Central memory CD8-positive, alpha-beta T cell (primary cell): ENCODE measurements at regions not wholly inside any gene's neighbourhood (a gene's known extent, or its start where the extent isn't known, plus 50 kb on each side); places are given as distances from the start of the nearest gene placed in this dataset.
"Not testable (repeated sequence)": the region's sequence is repeated elsewhere in the genome, so short reads cannot be mapped to it uniquely, and the experiment has no call there.

ENCODE experiments used
- ATAC-seq: fragments of 150-1000 bp; cut with Tn5 transposase; replicated peaks from 2 replicates; pipeline ENCODE4 v1.10.0; 2022; ENCODE audit warnings: mild to moderate bottlenecking, moderate FRiP score, moderate number of reproducible peaks; ENCODE audit not compliant: poor library complexity, severe bottlenecking; ENCODE audit errors: extremely low read depth
- DNase-seq, 2 donors: peaks; one replicate each; pipeline ENCODE4 v3.0.0; 2021; ENCODE audit warnings: low spot score in 2 of 2
- H3K27ac Mint-ChIP-seq: one replicate; pipeline ENCODE4 v1.8.0; 2022; ENCODE audit warnings: low read depth, mild to moderate bottlenecking, moderate library complexity, mixed read lengths
- H3K27me3 Mint-ChIP-seq: one replicate; pipeline ENCODE4 v1.8.0; 2022; ENCODE audit warnings: mixed read lengths
- H3K36me3 Mint-ChIP-seq: one replicate; pipeline ENCODE4 v1.8.0; 2022; ENCODE audit warnings: mild to moderate bottlenecking, moderate library complexity, mixed read lengths; ENCODE audit not compliant: insufficient read depth
- H3K4me1 Mint-ChIP-seq: one replicate; pipeline ENCODE4 v1.8.0; 2022; ENCODE audit warnings: mixed read lengths
- H3K4me3 Mint-ChIP-seq: one replicate; pipeline ENCODE4 v1.8.0; 2022; ENCODE audit warnings: mild to moderate bottlenecking, moderate library complexity, mixed read lengths
- H3K9me3 Mint-ChIP-seq: one replicate; pipeline ENCODE4 v1.8.0; 2022; ENCODE audit warnings: mixed read lengths

GRCh38 chr1:82059959-82060358 lies 259.2 kb downstream of the ADGRL2 start:
- no peak overlapping the region for H3K27ac Mint-ChIP-seq
- H3K4me3 Mint-ChIP-seq = no peak overlapping the region
- no peaks in the 10 kb centered on the region for H3K36me3 Mint-ChIP-seq
- peaks cover 38% of the 10 kb centered on the region for H3K9me3 Mint-ChIP-seq
- H3K27me3 Mint-ChIP-seq = no peaks in the 10 kb centered on the region
- DNase-seq (no peak), ATAC-seq (no peak)
- no peaks in the 10 kb centered on the region for H3K4me1 Mint-ChIP-seq

DNA sequence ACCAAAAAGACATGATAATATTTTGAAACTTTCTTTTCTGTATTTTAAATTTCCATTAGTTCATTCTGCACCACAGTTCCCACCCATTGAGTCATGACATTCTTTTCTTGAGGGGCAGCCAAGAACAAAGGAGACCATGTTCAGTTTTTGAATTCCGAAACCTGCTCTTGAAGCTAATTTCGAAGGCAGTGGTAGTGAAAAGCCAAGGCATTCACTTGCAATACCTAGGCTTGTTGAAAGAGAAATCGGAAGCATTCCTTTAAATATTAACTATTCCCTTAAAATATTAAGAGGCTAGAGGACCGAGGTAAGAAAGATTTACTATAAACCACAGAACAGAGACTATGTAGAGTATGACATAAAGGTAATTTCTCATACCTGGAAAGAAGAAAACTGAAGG lies 256.3 kb downstream of the ADGRL2 start:
- no peak for ATAC-seq

DNA sequence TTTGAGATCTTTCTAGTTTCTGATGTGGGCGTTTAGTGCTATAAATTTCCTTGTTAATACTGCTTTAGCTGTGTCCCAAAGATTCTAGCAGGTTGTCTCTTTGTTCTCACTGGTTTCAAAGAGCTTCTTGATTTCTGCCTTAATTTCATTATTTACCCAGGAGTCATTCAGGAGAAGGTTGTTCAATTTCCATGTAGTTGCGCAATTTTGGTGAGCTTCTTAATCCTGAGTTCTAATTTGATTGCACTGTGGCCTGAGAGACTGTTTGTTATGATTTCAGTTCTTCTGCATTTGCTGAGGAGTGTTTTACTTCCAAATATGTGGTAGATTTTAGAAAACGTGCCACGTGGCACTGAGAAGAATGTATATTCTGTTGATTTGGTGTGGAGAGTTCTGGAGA lies 254.6 kb downstream of the ADGRL2 start:
- not testable (repeated sequence) for H3K36me3 Mint-ChIP-seq, ATAC-seq, H3K4me1 Mint-ChIP-seq, H3K27ac Mint-ChIP-seq, DNase-seq, H3K27me3 Mint-ChIP-seq, H3K4me3 Mint-ChIP-seq
- peaks cover 35% of the 10 kb centered on the region for H3K9me3 Mint-ChIP-seq

More for the DNA sequence above, 256.3 kb downstream of the ADGRL2 start:
- H3K4me3 Mint-ChIP-seq = no peak overlapping the region
- H3K9me3 Mint-ChIP-seq = peaks cover 27% of the 10 kb centered on the region
- H3K27me3 Mint-ChIP-seq = no peaks in the 10 kb centered on the region
- DNase-seq = no peak
- no peaks in the 10 kb centered on the region for H3K36me3 Mint-ChIP-seq
- H3K4me1 Mint-ChIP-seq = no peaks in the 10 kb centered on the region
- no peak overlapping the region for H3K27ac Mint-ChIP-seq

GRCh38 chr1:82052563-82052962 lies 251.8 kb downstream of the ADGRL2 start:
- DNase-seq (no peak), ATAC-seq (no peak)
- Mint-ChIP-seq H3K4me3 (no peak overlapping the region), H3K4me1 (no peaks in the 10 kb centered on the region), H3K27me3 (no peaks in the 10 kb centered on the region), H3K36me3 (no peaks in the 10 kb centered on the region), H3K9me3 (peaks cover 34% of the 10 kb centered on the region), H3K27ac (no peak overlapping the region)

DNA sequence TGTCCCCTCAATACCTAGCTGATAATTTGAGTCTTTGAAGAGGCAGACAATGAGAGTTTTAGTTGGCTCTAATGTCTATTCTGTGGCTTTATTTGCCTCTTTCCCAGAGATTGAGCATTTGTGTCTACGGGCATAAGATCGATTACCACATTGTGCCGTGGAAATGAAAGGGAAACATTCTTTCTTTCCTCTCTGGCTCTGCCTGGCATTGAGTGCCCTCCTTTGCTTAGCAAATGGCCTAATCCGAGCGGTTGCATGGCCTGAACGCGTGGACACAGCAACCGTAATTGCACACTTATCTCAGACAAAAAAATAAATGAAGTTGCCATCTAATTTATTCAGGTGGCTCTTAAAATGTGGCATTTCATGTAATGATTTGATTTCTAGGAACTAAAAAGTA lies 247.9 kb downstream of the ADGRL2 start:
- H3K9me3 Mint-ChIP-seq = peaks cover 29% of the 10 kb centered on the region
- DNase-seq = no peak

GRCh38 chr1:82045221-82045620 lies 244.5 kb downstream of the ADGRL2 start:
- no peak overlapping the region for H3K27ac Mint-ChIP-seq
- H3K4me3 Mint-ChIP-seq = no peak overlapping the region
- H3K4me1 Mint-ChIP-seq = no peaks in the 10 kb centered on the region
- peaks cover 3% of the 10 kb centered on the region for H3K36me3 Mint-ChIP-seq
- no peak for ATAC-seq
- DNase-seq = no peak
- no peaks in the 10 kb centered on the region for H3K27me3 Mint-ChIP-seq
- peaks cover 33% of the 10 kb centered on the region for H3K9me3 Mint-ChIP-seq

More for the DNA sequence above, 247.9 kb downstream of the ADGRL2 start:
- no peaks in the 10 kb centered on the region for H3K27me3 Mint-ChIP-seq
- H3K4me3 Mint-ChIP-seq = no peak overlapping the region
- ATAC-seq = no peak
- H3K27ac Mint-ChIP-seq = no peak overlapping the region
- no peaks in the 10 kb centered on the region for H3K36me3 Mint-ChIP-seq
- no peaks in the 10 kb centered on the region for H3K4me1 Mint-ChIP-seq

- ATAC-seq = no peak
- H3K27me3 Mint-ChIP-seq = no peaks in the 10 kb centered on the region
- no peak overlapping the region for H3K27ac Mint-ChIP-seq
- no peak overlapping the region for H3K4me3 Mint-ChIP-seq
- H3K9me3 Mint-ChIP-seq = peaks cover 40% of the 10 kb centered on the region
- peaks cover 3% of the 10 kb centered on the region for H3K36me3 Mint-ChIP-seq
- no peak for DNase-seq
- no peaks in the 10 kb centered on the region for H3K4me1 Mint-ChIP-seq
Measured at GRCh38 chr1:82044536-82044935, 243.8 kb downstream of the ADGRL2 start.

GRCh38 chr1:82044111-82044510 lies 243.4 kb downstream of the ADGRL2 start:
- Mint-ChIP-seq H3K4me3 (no peak overlapping the region), H3K36me3 (peaks cover 3% of the 10 kb centered on the region), H3K4me1 (no peaks in the 10 kb centered on the region), H3K9me3 (peaks cover 41% of the 10 kb centered on the region), H3K27me3 (no peaks in the 10 kb centered on the region), H3K27ac (no peak overlapping the region)
- ATAC-seq (no peak), DNase-seq (no peak)

DNA sequence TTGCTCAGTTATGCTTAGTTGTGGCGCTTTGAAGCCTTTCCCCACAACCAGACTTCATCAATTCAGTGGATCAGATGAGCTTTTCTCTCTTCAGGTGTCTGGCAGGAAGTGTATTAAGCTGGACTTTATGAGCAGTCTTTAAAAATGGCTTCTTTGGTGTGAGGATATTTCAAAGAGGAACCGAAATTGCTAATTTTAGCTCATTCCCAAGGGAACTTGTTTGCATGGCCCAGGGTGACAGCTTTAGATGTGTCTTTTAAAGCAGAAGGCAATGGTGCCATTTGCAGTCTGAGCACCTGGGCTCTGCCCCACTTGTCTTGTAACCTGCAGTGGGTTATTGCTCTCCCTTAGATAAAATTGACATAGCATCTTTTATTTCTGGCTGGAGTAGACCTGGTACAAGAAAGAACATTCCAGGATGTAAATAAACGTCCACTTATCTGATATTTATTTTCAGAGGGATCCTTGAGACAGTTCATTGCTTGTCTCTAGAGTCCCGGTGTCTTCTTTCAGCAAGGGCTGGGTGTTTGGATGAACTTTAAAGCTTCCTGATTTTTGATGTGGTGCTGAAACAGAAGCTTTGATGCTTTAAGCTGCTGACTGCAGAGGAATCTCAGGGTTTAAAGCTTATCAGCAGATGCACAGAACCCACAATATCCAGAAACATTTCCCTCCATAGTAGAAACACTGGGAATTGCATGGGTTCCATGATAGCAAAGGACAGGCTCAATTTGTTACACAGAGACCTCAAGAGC lies 241.7 kb downstream of the ADGRL2 start:
- Mint-ChIP-seq H3K4me1 (no peaks in the 10 kb centered on the region), H3K27me3 (no peaks in the 10 kb centered on the region), H3K4me3 (no peak overlapping the region), H3K9me3 (peaks cover 36% of the 10 kb centered on the region), H3K27ac (no peak overlapping the region), H3K36me3 (peaks cover 3% of the 10 kb centered on the region)
- ATAC-seq (no peak), DNase-seq (no peak)
